ENCODE measurements at regions not wholly inside any gene's neighbourhood (a gene's known extent, or its start where the extent isn't known, plus 50 kb on each side); places are given as distances from the start of the nearest gene placed in this dataset.
"Not testable (repeated sequence)": the region's sequence is repeated elsewhere in the genome, so short reads cannot be mapped to it uniquely, and the experiment has no call there.

DNA sequence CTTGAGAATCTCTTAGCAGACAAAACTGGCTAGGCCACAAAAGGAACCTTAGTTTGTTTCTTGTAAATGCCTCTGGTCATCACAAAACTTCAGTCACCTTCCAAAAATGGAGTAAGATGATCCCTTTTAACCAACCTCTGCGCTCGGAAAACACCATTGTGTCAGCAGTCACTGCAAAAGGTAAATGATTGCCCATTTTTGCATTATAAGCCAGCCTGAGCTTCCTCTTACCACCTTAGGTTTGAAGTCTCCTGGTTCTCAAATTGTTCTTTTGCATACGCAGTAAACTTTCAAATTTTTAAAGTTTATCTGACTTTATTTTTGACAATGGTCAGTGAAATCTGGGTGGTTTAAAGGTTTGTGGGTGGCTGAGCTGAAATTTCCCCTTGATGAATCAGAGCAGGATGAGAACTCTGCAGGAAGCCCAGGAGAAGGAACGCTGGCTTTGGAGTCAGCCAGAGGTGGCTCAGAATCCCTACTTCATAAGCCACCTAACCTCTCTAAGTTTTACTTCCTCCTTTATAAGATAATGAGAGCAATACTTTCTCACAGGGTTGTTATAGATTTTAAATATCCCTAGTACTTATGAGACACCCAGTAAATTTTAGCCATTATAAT is 131.4 kb downstream of the MED10 start:
- no peak for DNase-seq (ENCODE audit: low spot score)
- no peak overlapping the region for H3K4me3 Mint-ChIP-seq
- intact Hi-C loops (cut with micrococcal nuclease): loop anchor here (1.0 kb wide), 1 partner anchor 27 kb away; no protein-coding TSS in a partner anchor
- no peaks in the 10 kb centered on the region for H3K27me3 Mint-ChIP-seq (ENCODE audit: insufficient read depth)
- no peaks in the 10 kb centered on the region for H3K36me3 Mint-ChIP-seq (ENCODE audit: low read depth)
- no peak overlapping the region for H3K27ac Mint-ChIP-seq
- H3K4me1 Mint-ChIP-seq (ENCODE audit: low read depth): peaks cover 16% of the 10 kb centered on the region
- H3K9me3 Mint-ChIP-seq: peaks cover 8% of the 10 kb centered on the region

DNA sequence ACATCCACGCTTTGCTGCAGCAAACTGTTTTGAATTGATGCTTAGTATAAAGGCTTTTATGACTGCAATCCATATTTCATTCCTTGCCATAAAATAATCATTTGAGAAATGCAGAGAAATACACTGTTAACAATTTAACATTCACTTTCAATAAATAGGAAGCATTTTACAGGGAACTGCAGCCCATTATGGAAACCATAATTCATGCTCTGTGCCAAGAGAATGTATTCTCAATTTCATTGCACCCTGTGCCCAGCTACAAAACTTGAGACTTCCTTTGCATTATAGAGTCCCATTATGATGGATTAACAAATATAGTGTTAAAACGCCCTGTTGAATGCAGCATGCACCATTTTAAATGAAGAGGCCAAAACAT is 134.0 kb downstream of the MED10 start:
- Mint-ChIP-seq H3K27ac (no peak overlapping the region), H3K27me3 (ENCODE audit: insufficient read depth) (peaks cover 2% of the 10 kb centered on the region), H3K4me1 (ENCODE audit: low read depth) (peaks cover 16% of the 10 kb centered on the region), H3K4me3 (no peak overlapping the region), H3K36me3 (ENCODE audit: low read depth) (no peaks in the 10 kb centered on the region), H3K9me3 (peaks cover under 1% of the 10 kb centered on the region)
- DNase-seq (ENCODE audit: low spot score): no peak
- intact Hi-C loops (cut with micrococcal nuclease): no loop called here

DNA sequence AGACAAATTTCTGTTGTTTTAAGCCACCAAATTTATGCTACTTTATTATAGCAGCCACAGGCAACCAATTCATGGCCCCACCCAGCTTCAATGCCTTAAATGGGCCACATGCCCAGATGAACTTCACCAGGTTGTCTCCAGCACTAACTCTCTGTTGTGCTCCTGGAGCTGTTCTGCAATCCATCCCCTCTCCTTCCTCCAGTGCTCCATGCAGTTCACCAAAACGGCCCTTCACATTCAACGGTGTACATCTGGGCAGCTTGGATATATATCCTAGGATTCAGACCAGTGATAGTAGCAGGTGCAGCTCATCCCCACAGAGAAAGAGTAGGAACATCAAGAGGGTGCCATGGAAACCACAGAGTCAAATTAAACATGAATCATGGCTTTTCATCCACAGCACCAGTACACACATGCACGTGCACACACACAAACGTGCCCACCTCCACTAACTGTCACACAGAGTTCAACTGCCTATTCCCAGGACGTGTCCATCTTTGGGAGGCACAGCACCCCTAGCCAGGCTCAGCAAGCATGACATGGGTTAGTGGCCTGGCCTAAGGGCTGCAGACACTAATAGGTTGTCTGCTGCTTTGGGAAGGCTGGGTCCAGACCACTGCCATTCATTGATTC is 134.5 kb downstream of the MED10 start:
- Mint-ChIP-seq H3K27me3 (ENCODE audit: insufficient read depth) (peaks cover 2% of the 10 kb centered on the region), H3K4me1 (ENCODE audit: low read depth) (peaks cover 16% of the 10 kb centered on the region), H3K9me3 (no peaks in the 10 kb centered on the region), H3K4me3 (no peak overlapping the region), H3K27ac (no peak overlapping the region), H3K36me3 (ENCODE audit: low read depth) (no peaks in the 10 kb centered on the region)
- DNase-seq (ENCODE audit: low spot score): no peak
- intact Hi-C loops (cut with micrococcal nuclease): no loop called here

DNA sequence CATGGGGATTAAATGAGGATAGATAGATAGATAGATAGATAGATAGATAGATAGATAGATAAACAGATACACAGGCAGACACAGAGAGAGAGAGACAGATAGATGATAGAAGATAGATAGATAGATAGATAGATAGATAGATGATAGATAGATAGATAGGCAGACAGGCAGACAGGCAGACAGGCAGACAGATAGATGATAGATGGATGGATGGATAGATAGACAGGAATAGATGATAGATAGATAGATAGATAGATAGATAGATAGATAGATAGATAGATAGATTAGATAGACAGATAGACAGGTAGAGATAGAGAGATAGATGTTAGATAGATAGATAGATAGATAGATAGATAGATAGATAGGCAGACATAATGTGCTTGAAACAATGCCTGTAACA is 137.3 kb downstream of the MED10 start:
- H3K27me3 Mint-ChIP-seq (ENCODE audit: insufficient read depth); H3K4me1 Mint-ChIP-seq (ENCODE audit: low read depth); H3K9me3 Mint-ChIP-seq; DNase-seq (ENCODE audit: low spot score); H3K36me3 Mint-ChIP-seq (ENCODE audit: low read depth); H3K4me3 Mint-ChIP-seq; intact Hi-C loops (cut with micrococcal nuclease); H3K27ac Mint-ChIP-seq: not testable (repeated sequence)

DNA sequence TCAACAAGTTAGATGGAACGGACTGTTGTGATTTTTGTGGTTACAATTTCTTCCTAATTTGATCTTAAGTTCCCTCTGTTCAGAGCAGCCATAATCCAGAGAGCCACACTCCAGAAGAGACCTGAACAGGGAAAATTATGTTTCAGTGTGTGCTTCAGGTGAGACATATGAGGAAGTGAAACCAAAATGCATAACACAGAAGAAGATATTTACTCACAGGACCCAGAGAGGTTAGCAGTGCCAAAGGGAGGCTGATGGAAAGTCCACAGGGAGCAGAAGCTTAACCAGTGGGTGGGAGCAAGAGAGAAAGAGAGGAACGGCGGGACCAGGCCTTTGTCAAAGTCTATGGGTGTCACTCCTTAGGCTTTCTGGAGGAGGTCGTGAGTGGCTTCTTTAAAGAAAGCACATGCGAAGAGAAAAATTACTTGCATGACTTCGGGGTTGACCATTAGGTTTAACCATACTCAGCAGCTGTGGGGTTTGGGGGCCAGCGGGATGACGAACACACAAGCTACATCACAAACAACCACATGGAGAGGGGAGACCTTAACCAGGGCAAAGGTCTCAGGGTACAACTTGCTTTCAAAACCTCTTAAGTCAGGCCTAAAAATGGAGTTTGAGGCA is 141.4 kb downstream of the MED10 start:
- Mint-ChIP-seq H3K27me3 (ENCODE audit: insufficient read depth) (peaks cover 2% of the 10 kb centered on the region), H3K4me3 (no peak overlapping the region), H3K36me3 (ENCODE audit: low read depth) (peaks cover 2% of the 10 kb centered on the region), H3K4me1 (ENCODE audit: low read depth) (peaks cover 10% of the 10 kb centered on the region), H3K27ac (no peak overlapping the region), H3K9me3 (no peaks in the 10 kb centered on the region)
- no peak for DNase-seq (ENCODE audit: low spot score)
- intact Hi-C loops (cut with micrococcal nuclease): no loop called here

DNA sequence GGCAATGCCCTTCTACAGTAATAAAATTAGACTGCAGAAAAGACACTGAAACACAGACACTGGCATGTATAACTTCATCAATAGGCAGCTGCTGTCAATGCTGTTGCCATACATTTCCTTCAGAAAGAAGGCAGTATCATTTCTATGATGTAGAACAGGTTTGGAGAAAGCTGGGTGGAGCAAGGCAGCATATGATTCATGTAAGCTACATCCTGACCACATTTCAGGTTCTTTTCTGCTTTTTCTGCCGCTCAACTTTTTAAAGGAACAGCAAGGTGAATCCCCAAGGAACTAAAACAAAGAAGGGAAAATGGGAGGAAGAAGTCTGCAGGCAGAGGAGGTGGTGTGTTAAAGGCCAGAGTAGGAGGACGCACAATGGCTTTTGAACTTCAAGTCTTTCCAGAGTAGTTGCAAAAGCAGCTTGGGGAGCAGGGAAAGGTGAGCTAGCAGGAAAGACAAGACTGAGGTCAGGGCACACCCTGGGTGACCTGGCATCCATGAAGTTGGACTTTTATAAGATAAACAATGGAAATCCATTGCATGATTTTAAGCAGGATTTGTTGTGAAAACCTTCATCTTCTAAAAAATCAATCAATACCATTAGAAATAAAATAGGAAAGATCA is 142.1 kb downstream of the MED10 start:
- no peak for DNase-seq (ENCODE audit: low spot score)
- Mint-ChIP-seq H3K36me3 (ENCODE audit: low read depth) (peaks cover 2% of the 10 kb centered on the region), H3K27ac (peak overlapping the region; percentile 47), H3K9me3 (no peaks in the 10 kb centered on the region), H3K4me1 (ENCODE audit: low read depth) (peaks cover 10% of the 10 kb centered on the region), H3K27me3 (ENCODE audit: insufficient read depth) (peaks cover 2% of the 10 kb centered on the region), H3K4me3 (no peak overlapping the region)
- intact Hi-C loops (cut with micrococcal nuclease): no loop called here

DNA sequence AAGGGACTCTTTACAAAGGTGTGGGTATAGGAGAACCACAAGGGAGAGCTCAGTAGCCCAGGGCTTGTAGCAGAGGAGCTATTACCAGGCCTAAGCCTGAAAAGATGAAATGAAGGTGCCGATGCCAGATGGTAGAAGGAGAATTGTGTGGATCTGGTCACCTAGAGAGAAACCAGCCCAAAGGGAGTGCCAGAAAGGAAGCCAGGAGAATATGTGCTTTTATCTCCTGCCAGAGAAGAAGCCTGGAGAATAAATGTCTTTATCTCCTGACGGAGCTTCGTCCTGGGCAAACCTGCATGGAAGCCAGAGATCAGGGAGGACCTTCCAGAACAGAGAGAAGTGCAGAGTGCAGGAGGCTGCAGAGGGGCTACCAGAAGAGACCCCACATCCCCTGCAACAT is 142.6 kb downstream of the MED10 start:
- Mint-ChIP-seq H3K9me3 (no peaks in the 10 kb centered on the region), H3K27ac (no peak overlapping the region), H3K4me3 (no peak overlapping the region), H3K4me1 (ENCODE audit: low read depth) (peaks cover 10% of the 10 kb centered on the region), H3K27me3 (ENCODE audit: insufficient read depth) (peaks cover 2% of the 10 kb centered on the region), H3K36me3 (ENCODE audit: low read depth) (peaks cover 2% of the 10 kb centered on the region)
- intact Hi-C loops (cut with micrococcal nuclease): no loop called here
- no peak for DNase-seq (ENCODE audit: low spot score)

DNA sequence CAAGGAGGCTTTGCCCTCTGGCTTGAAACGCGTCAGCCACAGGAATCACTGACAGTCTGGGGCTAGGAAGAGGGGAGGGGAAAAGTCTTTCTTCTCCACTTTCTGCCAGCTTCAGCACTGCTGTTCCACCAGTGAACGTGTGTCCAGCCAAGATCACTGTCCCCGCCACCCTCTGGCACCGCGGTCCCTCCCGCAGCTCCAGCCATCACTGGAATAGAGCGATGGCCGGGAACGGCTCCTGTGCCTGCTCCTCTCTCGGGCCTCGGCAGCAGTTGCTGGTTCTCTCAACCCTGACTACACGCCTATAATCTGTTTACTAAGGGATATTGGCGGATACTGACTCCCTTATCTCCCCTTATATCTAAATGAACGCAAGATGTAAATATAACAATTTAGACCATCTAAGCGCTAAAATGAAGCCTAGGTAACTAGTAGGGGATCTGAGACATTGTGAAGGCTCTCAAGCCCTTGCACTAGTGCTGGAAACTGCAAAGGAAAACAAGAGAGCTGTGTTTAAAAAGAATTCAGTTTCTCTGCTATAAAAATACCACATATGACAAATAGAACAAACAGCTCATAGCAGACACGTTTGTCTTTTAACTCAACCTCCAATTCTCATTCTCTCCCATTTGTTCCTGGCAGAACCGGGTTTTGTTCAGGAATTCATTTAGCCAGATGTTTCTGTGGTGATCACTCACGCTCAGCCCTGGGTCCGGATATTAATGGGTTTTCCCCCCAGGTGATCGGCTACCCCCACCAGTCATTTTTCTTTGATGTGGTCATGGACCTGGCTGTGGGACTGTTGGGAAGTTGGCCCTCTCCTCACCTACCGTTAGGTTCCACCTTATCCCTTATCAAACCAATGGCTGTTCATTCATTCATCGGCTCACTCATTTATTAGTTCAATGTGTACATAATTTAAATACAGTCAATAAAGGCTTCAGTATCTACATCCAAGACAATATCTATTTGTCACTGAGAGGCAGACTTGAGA is 149.8 kb downstream of the MED10 start:
- intact Hi-C loops (cut with micrococcal nuclease): no loop called here
- Mint-ChIP-seq H3K9me3 (no peaks in the 10 kb centered on the region), H3K27ac (no peak overlapping the region), H3K27me3 (ENCODE audit: insufficient read depth) (peaks cover 3% of the 10 kb centered on the region), H3K4me3 (no peak overlapping the region), H3K36me3 (ENCODE audit: low read depth) (peaks cover 2% of the 10 kb centered on the region), H3K4me1 (ENCODE audit: low read depth) (no peaks in the 10 kb centered on the region)
- no peak for DNase-seq (ENCODE audit: low spot score)

DNA sequence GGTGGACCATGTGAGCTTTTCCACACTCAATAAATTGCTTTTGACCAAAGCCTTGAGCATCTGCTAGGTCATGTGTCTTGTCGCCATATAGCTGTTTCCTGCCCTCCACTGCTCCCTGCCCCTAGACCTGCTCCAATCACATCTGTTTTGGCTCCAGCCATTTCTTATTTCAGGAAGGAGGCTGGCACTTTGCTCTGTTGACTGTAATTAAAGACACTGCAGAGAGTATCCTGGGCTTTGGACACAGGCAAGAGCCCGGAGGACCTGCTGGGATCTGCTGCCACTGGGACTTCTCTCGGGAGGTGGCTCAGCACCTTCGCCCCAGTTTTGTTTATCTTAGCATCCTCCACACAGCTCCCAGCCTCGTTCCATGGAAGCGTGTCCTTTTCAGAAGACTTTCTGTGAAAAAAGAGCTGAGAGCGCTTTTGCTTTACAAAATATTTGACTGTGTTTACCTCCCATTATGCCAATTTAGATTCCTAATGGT is 153.2 kb downstream of the MED10 start:
- DNase-seq (ENCODE audit: low spot score): no peak
- no peaks in the 10 kb centered on the region for H3K9me3 Mint-ChIP-seq

DNA sequence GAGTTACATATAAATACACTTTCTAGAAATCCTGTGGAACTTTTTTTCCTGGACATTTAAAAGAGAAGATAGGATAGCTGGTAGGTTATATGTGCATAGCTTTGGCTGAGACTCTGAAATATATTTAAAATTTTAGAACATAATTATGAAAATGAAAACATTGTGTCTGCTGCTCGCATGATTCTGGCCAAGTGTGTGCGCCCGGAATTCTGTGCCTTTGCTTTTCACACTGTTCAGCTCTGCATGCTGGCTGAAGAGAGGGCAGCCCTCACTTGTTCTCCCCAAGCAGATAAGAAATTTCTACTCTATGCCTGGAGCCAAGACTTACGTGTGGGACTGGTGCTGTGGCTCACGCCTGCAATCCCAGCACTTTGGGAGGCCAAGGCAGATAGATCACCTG is 153.9 kb downstream of the MED10 start:
- no peak for DNase-seq (ENCODE audit: low spot score)
- no peaks in the 10 kb centered on the region for H3K36me3 Mint-ChIP-seq (ENCODE audit: low read depth)
- H3K4me3 Mint-ChIP-seq: no peak overlapping the region
- no peaks in the 10 kb centered on the region for H3K9me3 Mint-ChIP-seq
- H3K27me3 Mint-ChIP-seq (ENCODE audit: insufficient read depth): peaks cover 3% of the 10 kb centered on the region
- no peak overlapping the region for H3K27ac Mint-ChIP-seq
- intact Hi-C loops (cut with micrococcal nuclease): no loop called here
- H3K4me1 Mint-ChIP-seq (ENCODE audit: low read depth): no peaks in the 10 kb centered on the region

More for the DNA sequence above, 153.2 kb downstream of the MED10 start:
- Mint-ChIP-seq H3K4me1 (ENCODE audit: low read depth) (no peaks in the 10 kb centered on the region), H3K4me3 (no peak overlapping the region), H3K36me3 (ENCODE audit: low read depth) (no peaks in the 10 kb centered on the region), H3K27ac (no peak overlapping the region), H3K27me3 (ENCODE audit: insufficient read depth) (peaks cover 3% of the 10 kb centered on the region)
- intact Hi-C loops (cut with micrococcal nuclease): no loop called here

DNA sequence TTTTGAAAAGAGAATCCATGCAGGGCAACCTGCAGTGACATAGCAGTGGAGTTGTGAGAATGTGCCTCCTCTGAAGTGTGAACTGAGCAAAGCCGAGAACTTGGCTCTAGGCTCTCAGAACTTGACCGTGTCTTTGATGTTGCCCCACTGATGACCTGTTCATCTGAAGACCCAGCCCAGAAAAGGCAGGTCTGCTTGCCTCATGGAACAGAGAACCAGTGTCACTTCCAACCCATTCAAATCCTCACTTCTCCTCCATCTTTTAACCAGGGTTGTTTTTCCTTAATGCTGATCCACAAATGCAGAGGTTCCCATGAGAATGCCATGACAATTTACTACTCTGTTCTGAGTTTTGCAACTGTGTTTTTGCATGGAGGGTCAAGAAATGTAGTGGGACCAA is 155.4 kb downstream of the MED10 start:
- intact Hi-C loops (cut with micrococcal nuclease): no loop called here
- peaks cover 3% of the 10 kb centered on the region for H3K27me3 Mint-ChIP-seq (ENCODE audit: insufficient read depth)
- H3K4me3 Mint-ChIP-seq: no peak overlapping the region
- no peaks in the 10 kb centered on the region for H3K36me3 Mint-ChIP-seq (ENCODE audit: low read depth)
- DNase-seq (ENCODE audit: low spot score): no peak
- H3K9me3 Mint-ChIP-seq: no peaks in the 10 kb centered on the region
- H3K4me1 Mint-ChIP-seq (ENCODE audit: low read depth): no peaks in the 10 kb centered on the region
- no peak overlapping the region for H3K27ac Mint-ChIP-seq

DNA sequence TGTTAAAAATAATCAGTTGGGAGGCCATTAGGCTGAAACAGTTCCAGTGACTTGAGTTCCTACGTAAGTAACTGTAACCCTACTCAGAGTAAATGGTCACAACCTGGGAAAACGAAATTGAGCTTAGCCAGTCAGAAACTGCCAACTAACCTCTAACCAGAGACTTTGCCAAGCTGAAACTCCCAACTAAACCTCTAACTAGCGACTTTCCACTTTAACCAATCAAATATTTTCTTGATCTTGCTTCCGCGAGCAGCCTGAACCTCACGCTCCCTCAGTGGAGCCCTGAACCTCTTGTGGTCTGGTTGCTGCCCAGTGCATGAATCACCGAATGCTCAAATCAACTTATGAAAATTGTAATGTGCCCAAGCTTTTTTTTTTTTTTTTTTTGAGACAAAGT is 156.2 kb downstream of the MED10 start:
- Mint-ChIP-seq H3K27ac (no peak overlapping the region), H3K4me1 (ENCODE audit: low read depth) (no peaks in the 10 kb centered on the region), H3K9me3 (no peaks in the 10 kb centered on the region), H3K27me3 (ENCODE audit: insufficient read depth) (peaks cover 3% of the 10 kb centered on the region), H3K4me3 (no peak overlapping the region), H3K36me3 (ENCODE audit: low read depth) (no peaks in the 10 kb centered on the region)
- no peak for DNase-seq (ENCODE audit: low spot score)
- intact Hi-C loops (cut with micrococcal nuclease): no loop called here

Data from activated T-helper 1 cell treated with anti-CD3 and anti-CD28 coated beads, Interleukin-12 subunit alpha, Interleukin-12 subunit beta, Interleukin-2, Interleukin-4 antibody, amounts not matched to agents 30 ng/mL and 10 ng/mL and 1 ng/mL, durations not matched to agents 14 hours and 24 hours and 36 hours (primary cell).